ENCODE measurements at regions not wholly inside any gene's neighbourhood (a gene's known extent, or its start where the extent isn't known, plus 50 kb on each side); places are given as distances from the start of the nearest gene placed in this dataset.

GRCh38 chr5:61598126-61598525 is 266.1 kb downstream of the ZSWIM6 start:
- TF ChIP-seq POLR2A (IDR thresholded peaks at IDR 0.05) (no peak), EP300 (IDR thresholded peaks at IDR 0.05) (no peak), CTCF (IDR thresholded peaks at IDR 0.05) (no peak), POLR2AphosphoS5 (IDR thresholded peaks at IDR 0.05) (no peak)

All from sigmoid colon (tissue), 4 donors.